ENCODE measurements at regions not wholly inside any gene's neighbourhood (a gene's known extent, or its start where the extent isn't known, plus 50 kb on each side); places are given as distances from the start of the nearest gene placed in this dataset.

DNA sequence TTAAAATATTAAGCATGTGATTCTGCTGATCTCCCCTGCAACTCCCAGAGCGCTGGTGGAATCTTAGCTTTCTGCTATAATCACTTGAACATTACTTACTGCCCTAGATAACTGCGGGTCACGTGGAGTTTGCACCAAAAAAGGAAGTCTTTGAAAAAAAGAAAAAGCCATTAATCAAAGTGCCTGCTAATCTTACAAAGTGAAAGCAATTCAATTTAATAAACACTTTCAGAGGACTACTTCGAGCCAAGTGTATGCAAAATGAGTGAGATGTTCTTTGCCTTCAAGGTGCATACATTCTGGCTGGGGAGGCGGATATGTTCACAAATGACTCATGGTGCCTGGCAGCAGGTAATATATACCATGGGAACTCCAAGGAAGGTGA is 109.9 kb upstream of the GAP43 start:
- peak overlapping the region; percentile 89 for H3K4me3 Mint-ChIP-seq
- peak overlapping the region; percentile 32 for H3K27ac Mint-ChIP-seq
- H3K4me1 Mint-ChIP-seq, result peaks cover 20% of the 10 kb centered on the region
- no peaks in the 10 kb centered on the region for H3K9me3 Mint-ChIP-seq
- ATAC-seq (replicated peaks), result no peak
- no peaks in the 10 kb centered on the region for H3K36me3 Mint-ChIP-seq (ENCODE audit: low read depth)
- peaks cover 15% of the 10 kb centered on the region for H3K27me3 Mint-ChIP-seq

DNA sequence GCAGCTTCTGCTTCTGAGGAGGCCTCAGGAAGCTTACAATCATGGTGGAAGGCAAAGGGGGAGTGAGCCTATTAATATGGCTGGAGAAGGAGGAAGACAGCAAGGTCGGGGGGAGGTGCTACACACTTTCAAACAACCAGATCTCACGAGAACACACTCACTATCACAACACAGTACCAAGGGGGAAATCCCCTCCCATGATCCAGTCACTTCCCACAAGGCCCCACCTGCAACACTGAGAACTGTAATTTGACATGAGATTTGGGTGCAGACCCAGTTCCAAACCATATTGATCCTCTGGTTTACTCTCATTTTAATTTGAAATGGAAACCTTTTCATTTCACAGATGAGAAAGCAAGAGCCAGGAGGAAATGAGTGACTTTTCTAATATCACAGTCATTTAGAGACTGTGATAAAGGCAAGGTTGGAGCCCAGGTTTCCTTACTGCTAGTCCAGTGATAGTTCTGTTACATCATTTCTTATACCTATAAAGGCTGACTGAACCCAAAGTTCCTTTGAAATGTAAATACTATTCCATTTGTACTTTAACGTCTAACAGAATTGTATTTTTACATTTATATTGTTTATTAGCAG is 105.8 kb upstream of the GAP43 start:
- Mint-ChIP-seq H3K36me3 (ENCODE audit: low read depth) (no peaks in the 10 kb centered on the region), H3K27me3 (no peaks in the 10 kb centered on the region), H3K27ac (no peak overlapping the region), H3K9me3 (no peaks in the 10 kb centered on the region), H3K4me1 (peaks cover 17% of the 10 kb centered on the region), H3K4me3 (no peak overlapping the region)
- peak; percentile 74 for ATAC-seq (replicated peaks)

DNA sequence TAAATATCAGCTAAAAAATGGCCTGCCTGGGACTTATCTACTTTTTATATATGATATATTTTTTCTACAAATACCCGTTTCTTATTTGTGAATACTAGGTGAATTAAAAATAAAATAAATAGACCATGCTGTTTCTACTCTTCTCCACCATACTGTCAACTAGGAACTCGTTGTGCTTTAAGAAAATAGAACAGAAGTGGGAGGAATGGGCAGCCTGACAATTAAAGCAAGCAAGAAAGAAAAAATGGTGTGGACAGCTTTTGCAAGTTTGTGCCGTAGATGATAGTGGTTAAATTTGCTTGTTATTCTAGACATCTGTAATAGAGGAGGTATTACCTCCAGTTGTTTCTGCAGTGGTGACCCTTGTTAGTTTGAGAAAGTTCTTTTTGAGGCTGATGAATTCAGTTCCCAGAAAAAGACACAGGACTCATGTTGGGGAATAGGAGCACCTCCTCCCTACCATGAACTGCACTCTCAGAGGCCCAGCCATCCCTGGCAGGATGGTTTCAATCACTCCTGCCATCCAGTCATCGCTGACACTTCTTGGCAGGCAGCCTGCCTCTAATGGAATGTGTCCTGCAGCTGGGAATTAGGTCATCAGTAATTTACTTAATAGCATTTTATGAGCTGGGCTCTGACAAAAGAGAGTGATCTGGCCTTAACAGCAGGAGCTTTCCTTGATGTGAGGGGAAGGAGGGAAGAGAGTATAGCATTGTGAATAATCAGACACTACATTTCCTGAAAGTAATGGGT is 105.0 kb upstream of the GAP43 start:
- Mint-ChIP-seq H3K27ac (no peak overlapping the region), H3K9me3 (no peaks in the 10 kb centered on the region), H3K27me3 (no peaks in the 10 kb centered on the region), H3K4me3 (no peak overlapping the region), H3K36me3 (ENCODE audit: low read depth) (no peaks in the 10 kb centered on the region), H3K4me1 (peaks cover 10% of the 10 kb centered on the region)
- no peak for ATAC-seq (replicated peaks)

DNA sequence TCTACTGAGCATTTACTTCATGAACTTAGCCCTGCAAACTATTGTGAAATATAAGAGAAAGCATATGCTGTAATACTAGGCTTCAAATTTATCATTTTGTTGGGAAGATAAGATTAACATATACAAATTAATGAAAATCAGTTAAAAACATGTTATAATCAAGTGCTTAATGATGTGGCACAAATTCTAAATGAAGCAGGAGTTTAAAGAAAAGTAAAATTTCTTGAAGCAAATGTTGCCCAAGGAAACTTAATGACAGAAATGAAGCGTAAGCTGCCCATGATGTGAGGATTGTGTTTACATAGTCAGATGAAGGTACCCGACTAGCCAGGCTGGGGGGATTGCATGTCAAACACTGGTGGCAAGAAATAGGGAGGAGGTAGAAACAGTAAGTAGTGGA is 103.1 kb upstream of the GAP43 start:
- Mint-ChIP-seq H3K9me3 (no peaks in the 10 kb centered on the region), H3K36me3 (ENCODE audit: low read depth) (no peaks in the 10 kb centered on the region), H3K4me3 (no peak overlapping the region), H3K27me3 (no peaks in the 10 kb centered on the region), H3K4me1 (peaks cover 5% of the 10 kb centered on the region), H3K27ac (no peak overlapping the region)
- no peak for ATAC-seq (replicated peaks)

DNA sequence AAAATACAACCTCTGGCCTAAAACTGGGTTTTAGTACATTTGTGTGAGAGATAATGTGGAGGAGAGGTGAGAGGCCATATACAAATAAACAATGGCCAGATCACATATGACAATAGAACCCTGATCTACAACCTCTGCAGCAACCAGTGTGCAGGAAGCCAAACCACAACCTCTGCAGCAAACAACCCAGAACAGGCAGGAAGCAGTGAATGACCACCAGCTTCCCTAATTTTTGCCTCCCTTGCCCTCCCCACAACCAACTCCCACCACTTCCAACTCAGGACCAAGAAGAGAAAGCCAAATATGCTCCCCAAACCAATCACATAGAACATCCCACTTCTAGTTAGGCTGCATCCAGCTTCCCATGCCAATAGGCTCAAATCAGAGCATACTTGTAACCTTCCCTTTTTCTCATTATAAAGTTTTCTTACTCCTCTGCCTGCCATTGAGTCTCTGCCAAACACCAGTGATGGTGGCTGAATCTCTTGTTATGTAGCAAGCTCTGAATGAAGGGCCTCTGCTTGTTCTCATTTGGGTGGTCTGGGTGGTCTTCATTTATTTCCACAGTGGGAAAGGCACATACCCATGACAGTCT is 102.6 kb upstream of the GAP43 start:
- Mint-ChIP-seq H3K4me3 (no peak overlapping the region), H3K36me3 (ENCODE audit: low read depth) (no peaks in the 10 kb centered on the region), H3K27me3 (no peaks in the 10 kb centered on the region), H3K4me1 (peaks cover 5% of the 10 kb centered on the region), H3K9me3 (no peaks in the 10 kb centered on the region), H3K27ac (no peak overlapping the region)
- ATAC-seq (replicated peaks), result no peak

DNA sequence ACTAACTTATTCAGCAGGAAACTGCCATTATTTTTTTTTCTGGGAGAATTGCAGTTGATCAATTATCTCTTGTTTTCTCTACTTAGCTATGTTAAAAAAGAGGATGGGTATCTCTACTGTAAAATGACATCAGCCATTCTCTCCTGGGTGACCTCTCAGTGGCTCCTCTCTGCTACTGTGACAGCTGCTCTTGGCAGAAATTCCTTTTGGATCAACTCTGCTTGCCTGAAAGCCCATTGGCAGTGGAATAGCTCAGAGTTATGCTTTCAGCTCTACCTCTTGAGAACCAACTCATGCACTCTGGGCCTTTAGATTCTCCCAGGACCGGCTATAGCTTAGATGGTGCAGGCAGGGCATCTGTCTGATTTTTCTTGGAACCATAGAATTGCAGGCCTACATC is 99.9 kb upstream of the GAP43 start:
- Mint-ChIP-seq H3K9me3 (peaks cover 3% of the 10 kb centered on the region), H3K4me1 (no peaks in the 10 kb centered on the region), H3K27ac (no peak overlapping the region), H3K36me3 (ENCODE audit: low read depth) (no peaks in the 10 kb centered on the region), H3K27me3 (no peaks in the 10 kb centered on the region), H3K4me3 (no peak overlapping the region)
- no peak for ATAC-seq (replicated peaks)

DNA sequence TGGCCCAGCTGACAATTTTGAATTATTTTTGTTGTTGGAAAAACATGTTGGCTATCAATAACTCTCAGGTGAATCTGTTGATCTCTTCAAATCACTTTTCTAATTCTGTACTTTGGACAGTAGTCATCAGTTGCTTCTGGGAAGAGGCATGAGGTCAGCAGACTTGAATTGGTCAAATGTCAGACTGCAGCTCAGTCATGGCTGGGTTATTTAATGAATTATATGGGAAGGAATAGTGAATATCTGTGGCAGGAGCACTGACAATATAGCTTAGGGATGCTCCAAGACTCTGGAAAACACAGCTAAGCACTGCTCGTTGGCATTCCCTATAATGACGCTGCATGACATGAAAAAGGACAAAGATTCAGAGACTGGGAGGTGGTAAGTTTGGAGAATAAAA is 98.8 kb upstream of the GAP43 start:
- Mint-ChIP-seq H3K9me3 (peaks cover 3% of the 10 kb centered on the region), H3K4me3 (no peak overlapping the region), H3K36me3 (ENCODE audit: low read depth) (no peaks in the 10 kb centered on the region), H3K27ac (no peak overlapping the region), H3K27me3 (no peaks in the 10 kb centered on the region), H3K4me1 (no peaks in the 10 kb centered on the region)
- no peak for ATAC-seq (replicated peaks)

DNA sequence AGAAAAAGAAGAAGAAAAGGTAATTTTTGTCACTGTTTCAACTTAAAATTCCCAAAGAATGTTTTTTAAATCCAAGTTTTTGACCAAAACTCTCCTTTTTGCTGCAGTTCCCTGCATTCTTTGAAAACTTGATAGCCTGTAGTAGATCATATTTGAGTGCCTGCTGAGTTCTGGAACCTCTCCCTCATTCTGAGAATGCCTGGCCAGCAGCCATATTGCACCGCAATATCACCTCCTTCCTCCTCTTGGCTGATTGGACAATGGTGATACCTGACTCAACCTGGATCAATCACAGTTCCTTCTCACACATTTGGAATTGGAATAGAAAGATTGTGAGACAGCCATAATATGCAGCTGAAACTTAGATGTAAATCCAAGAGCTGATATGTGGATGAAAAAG is 97.6 kb upstream of the GAP43 start:
- Mint-ChIP-seq H3K4me1 (no peaks in the 10 kb centered on the region), H3K9me3 (peaks cover 3% of the 10 kb centered on the region), H3K27me3 (no peaks in the 10 kb centered on the region), H3K4me3 (no peak overlapping the region), H3K27ac (no peak overlapping the region), H3K36me3 (ENCODE audit: low read depth) (no peaks in the 10 kb centered on the region)
- ATAC-seq (replicated peaks), result no peak

DNA sequence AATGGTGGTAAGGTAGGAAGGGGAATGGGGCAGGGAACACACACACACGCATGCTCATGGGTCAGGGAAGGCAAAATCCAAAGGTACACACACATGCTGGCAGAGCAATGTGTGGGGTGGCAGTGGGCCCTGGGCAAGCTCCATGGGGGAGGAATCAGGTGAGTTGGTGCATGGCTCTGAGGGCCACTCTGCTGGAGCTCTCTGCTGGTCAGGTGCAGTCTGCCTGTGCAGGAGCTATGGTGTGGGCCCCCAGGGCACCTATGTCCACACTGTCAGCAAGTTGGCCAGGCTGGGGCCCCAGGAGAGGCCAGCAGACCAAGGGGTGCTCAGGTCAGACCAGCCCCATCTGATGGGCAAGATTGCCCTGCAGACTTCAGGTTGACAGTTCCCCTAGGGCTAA is 90.1 kb upstream of the GAP43 start:
- H3K27me3 Mint-ChIP-seq, result peaks cover 3% of the 10 kb centered on the region
- no peaks in the 10 kb centered on the region for H3K36me3 Mint-ChIP-seq (ENCODE audit: low read depth)
- ATAC-seq (replicated peaks), result no peak
- H3K4me3 Mint-ChIP-seq, result no peak overlapping the region
- no peaks in the 10 kb centered on the region for H3K9me3 Mint-ChIP-seq
- no peaks in the 10 kb centered on the region for H3K4me1 Mint-ChIP-seq
- no peak overlapping the region for H3K27ac Mint-ChIP-seq

DNA sequence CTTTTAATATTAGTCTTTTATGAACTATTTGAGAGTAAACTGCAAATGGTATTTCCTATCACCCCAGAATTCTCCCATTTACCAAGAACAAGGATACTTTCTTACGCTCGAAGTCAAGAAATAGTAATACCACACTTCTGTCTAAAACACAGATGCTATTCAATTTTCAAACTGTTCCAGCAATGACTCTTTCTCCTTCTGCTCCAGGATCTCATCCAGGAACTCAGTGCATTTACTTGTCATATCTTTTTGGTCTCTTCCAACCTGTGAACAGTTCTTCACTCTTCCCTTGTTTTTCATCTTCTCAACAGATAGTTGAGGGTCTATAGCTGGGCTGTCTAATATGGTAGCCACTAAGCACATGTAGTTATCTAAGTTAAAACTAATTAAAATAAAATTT is 87.1 kb upstream of the GAP43 start:
- Mint-ChIP-seq H3K27ac (no peak overlapping the region), H3K4me3 (no peak overlapping the region), H3K4me1 (no peaks in the 10 kb centered on the region), H3K36me3 (ENCODE audit: low read depth) (no peaks in the 10 kb centered on the region), H3K27me3 (peaks cover 12% of the 10 kb centered on the region), H3K9me3 (no peaks in the 10 kb centered on the region)
- ATAC-seq (replicated peaks), result no peak

DNA sequence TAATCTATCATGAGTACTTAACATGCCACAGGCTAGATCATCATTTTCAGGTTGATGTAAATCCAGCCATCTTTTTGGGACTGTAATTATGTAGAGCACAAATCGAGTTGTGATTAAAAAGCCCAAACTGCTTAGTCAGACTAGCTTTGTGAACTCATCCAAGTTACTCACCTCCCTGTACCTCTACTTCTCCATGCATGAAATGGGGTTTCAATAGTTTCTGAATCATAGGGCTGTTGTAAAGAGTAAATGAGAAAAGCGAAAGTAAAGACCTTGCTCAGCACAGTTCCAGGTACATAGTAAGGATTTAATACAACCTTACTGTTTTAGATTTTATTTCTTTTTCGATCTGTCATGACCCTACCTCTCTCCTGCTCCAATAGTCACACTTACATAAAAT is 85.6 kb upstream of the GAP43 start:
- H3K4me3 Mint-ChIP-seq, result no peak overlapping the region
- no peaks in the 10 kb centered on the region for H3K36me3 Mint-ChIP-seq (ENCODE audit: low read depth)
- ATAC-seq (replicated peaks), result peak; percentile 91
- H3K27me3 Mint-ChIP-seq, result peaks cover 15% of the 10 kb centered on the region
- no peak overlapping the region for H3K27ac Mint-ChIP-seq
- H3K9me3 Mint-ChIP-seq, result peaks cover 4% of the 10 kb centered on the region
- H3K4me1 Mint-ChIP-seq, result no peaks in the 10 kb centered on the region

DNA sequence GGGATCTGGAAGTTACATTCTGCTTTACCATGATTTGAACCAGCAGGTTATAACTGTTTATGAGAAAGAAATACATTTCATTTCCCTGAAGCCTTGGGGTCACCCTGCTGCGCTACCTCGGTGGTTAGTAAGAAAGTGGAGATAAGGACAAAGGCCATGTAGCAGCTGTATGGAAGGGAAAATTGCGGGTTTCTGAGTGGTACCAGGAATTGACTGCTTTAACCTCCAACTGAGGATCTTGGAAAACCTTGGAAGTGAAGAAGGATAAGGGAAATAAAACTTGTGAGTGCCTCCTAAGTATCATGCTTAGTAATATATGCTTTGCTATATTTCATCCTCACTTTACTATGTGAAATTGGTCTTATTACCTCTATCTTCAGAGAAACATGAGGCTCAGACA is 76.1 kb upstream of the GAP43 start:
- Mint-ChIP-seq H3K4me3 (no peak overlapping the region), H3K36me3 (ENCODE audit: low read depth) (no peaks in the 10 kb centered on the region), H3K27me3 (peaks cover 4% of the 10 kb centered on the region), H3K9me3 (no peaks in the 10 kb centered on the region), H3K4me1 (no peaks in the 10 kb centered on the region), H3K27ac (no peak overlapping the region)
- ATAC-seq (replicated peaks), result no peak

DNA sequence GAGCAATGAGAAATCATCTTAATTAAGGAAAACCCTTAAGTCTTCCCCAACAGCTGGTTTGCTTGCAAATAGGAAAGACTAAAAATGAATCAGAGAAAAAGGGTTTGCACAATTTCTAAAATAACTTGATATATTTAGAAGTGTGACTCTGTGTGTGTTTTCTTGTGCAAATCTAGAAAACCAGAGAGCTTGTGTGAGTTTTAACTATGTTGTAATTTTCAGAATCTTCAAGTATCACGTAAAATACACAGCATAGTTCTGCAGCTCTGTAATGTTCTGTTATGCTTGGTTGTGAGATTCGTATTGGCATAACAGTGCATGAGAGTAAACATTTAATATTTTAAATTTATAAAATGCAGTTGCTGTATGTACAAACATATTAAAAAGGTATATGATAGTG is 74.7 kb upstream of the GAP43 start:
- H3K27ac Mint-ChIP-seq, result no peak overlapping the region
- ATAC-seq (replicated peaks), result no peak
- no peaks in the 10 kb centered on the region for H3K4me1 Mint-ChIP-seq
- no peak overlapping the region for H3K4me3 Mint-ChIP-seq
- no peaks in the 10 kb centered on the region for H3K36me3 Mint-ChIP-seq (ENCODE audit: low read depth)
- no peaks in the 10 kb centered on the region for H3K9me3 Mint-ChIP-seq
- peaks cover 5% of the 10 kb centered on the region for H3K27me3 Mint-ChIP-seq

DNA sequence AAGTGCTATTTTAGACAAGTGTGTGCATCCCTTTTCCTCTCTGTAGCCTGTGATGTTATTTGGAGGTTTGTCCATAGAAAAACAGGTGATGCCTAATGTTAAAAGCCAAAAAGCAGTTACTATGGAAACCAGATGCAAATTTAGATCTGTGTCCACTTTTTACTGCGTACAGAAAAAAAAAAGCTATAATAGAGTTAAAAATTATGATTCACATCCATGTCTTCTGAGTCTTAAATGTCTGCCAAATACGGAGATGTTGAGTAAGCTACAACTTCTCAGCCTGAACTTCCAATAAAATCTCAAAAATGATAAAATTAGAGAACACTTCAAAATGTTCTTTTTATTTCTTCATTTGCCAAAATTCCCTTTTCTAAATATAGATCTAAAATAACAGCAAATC is 74.2 kb upstream of the GAP43 start:
- no peaks in the 10 kb centered on the region for H3K4me1 Mint-ChIP-seq
- no peak for ATAC-seq (replicated peaks)
- no peaks in the 10 kb centered on the region for H3K9me3 Mint-ChIP-seq
- H3K36me3 Mint-ChIP-seq (ENCODE audit: low read depth), result no peaks in the 10 kb centered on the region
- H3K27me3 Mint-ChIP-seq, result peaks cover 7% of the 10 kb centered on the region
- no peak overlapping the region for H3K4me3 Mint-ChIP-seq
- no peak overlapping the region for H3K27ac Mint-ChIP-seq

DNA sequence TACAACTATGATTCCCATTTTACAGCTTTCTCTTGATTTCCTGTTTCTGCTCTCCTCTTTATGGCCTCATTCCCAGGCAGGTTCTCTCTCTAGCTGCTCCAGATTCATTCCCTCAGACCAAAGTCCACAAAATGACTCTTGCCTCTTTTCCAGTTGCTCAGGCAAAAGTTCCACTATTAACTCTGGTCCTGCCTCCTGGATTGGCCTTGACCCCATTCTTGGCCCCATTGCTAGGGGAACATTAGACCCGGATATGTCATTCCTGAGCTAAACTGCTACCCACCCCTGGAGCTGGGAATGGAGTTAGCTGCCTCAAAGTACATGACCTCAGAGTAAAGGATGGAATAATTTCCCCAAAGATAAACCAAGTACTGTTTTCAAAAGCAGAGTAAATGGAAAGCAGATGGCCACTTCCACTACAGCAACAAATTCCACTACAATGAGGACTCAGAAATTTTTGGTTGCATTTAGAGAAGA is 73.0 kb upstream of the GAP43 start:
- no peaks in the 10 kb centered on the region for H3K9me3 Mint-ChIP-seq
- H3K27me3 Mint-ChIP-seq, result peaks cover 13% of the 10 kb centered on the region
- no peaks in the 10 kb centered on the region for H3K4me1 Mint-ChIP-seq
- ATAC-seq (replicated peaks), result no peak
- H3K4me3 Mint-ChIP-seq, result no peak overlapping the region
- no peaks in the 10 kb centered on the region for H3K36me3 Mint-ChIP-seq (ENCODE audit: low read depth)
- no peak overlapping the region for H3K27ac Mint-ChIP-seq
